IMR-90 (cell line): ENCODE measurements at regions not wholly inside any gene's neighbourhood (a gene's known extent, or its start where the extent isn't known, plus 50 kb on each side); places are given as distances from the start of the nearest gene placed in this dataset.

Experiments
- CTCF ChIP-seq: conservative IDR thresholded peaks from 2 replicates; pipeline ENCODE4 v1.5.1; 2012; ENCODE audit warnings: mild to moderate bottlenecking, low read depth, low read length, improper control_type of control experiment
- FOS ChIP-seq: fragments of 150-350 bp; IDR thresholded peaks from 2 replicates; pipeline ENCODE4 v1.6.1; 2016; ENCODE audit warnings: low read depth, low read length
- MXI1 ChIP-seq: IDR thresholded peaks from 2 replicates; pipeline ENCODE4 v1.6.1; 2012; ENCODE audit warnings: low read depth, mild to moderate bottlenecking, low read length, moderate library complexity, borderline replicate concordance
- NFE2L2 ChIP-seq: fragments of 150-350 bp; IDR thresholded peaks from 2 replicates; pipeline ENCODE4 v1.6.1; 2016; ENCODE audit warnings: low read depth, mild to moderate bottlenecking, low read length
- POLR2A ChIP-seq: IDR thresholded peaks from 2 replicates; pipeline ENCODE4 v1.6.1; 2012; ENCODE audit warnings: mild to moderate bottlenecking, low read depth, low read length
- RCOR1 ChIP-seq: IDR thresholded peaks from 2 replicates; pipeline ENCODE4 v1.6.1; 2012; ENCODE audit warnings: mild to moderate bottlenecking, low read length, improper control_type of control experiment; ENCODE audit not compliant: insufficient replicate concordance
- RFX5 ChIP-seq: IDR thresholded peaks from 2 replicates; pipeline ENCODE4 v1.8.0; 2012; ENCODE audit warnings: low read depth, mild to moderate bottlenecking, low read length, moderate library complexity
- SMC3 ChIP-seq: fragments of 150-350 bp; IDR thresholded peaks from 2 replicates; pipeline ENCODE4 v1.6.1; 2016; ENCODE audit warnings: low read depth, mild to moderate bottlenecking, antibody characterized with exemption, low read length, moderate library complexity

GRCh38 chr7:33815336-33815735 is 90.0 kb upstream of the BMPER start:
- TF ChIP-seq CTCF (no peak), NFE2L2 (no peak), SMC3 (no peak), POLR2A (no peak), FOS (no peak), RCOR1 (no peak), RFX5 (no peak), MXI1 (no peak)
